ENCODE measurements at regions not wholly inside any gene's neighbourhood (a gene's known extent, or its start where the extent isn't known, plus 50 kb on each side); places are given as distances from the start of the nearest gene placed in this dataset.

DNA sequence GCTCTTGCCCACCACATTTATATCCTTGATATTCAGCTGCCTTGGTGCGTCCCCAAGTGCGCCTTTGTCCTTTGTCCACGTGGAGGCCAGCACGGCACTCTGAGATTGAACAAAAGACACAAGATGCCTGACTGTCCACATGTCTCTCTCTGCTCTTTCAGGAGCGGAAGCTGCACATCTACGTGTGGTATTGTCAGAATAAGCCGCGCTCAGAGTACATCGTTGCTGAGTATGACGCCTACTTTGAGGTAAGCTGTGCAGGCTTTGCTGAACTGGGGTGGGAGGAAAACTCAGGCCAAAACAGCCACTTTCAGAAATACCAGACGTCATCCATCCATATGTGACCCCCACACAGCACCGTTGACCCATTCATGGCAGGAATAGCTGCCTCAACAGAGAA lies 72.0 kb upstream of the UMPS start:
- H3K4me3 ChIP-seq (ENCODE audit: low read depth, low read length, poor library complexity, severe bottlenecking), result no peak overlapping the region
- H4K20me1 ChIP-seq (ENCODE audit: insufficient read depth, low read length), result no peaks in the 10 kb centered on the region
- H3K9me2 ChIP-seq (ENCODE audit: insufficient read depth, low read length), result no peaks in the 10 kb centered on the region
- POLR2A ChIA-PET, result no interaction called here
- no peak overlapping the region for H2AFZ ChIP-seq (ENCODE audit: low read length)
- BruUV-seq (replicated peaks), result no TSS peak
- intact Hi-C loops (cut with micrococcal nuclease; ENCODE audit: unreplicated experiment), result no loop called here
- no peaks in the 10 kb centered on the region for H3K36me3 ChIP-seq (ENCODE audit: insufficient read depth, low read length)
- H3K4me2 ChIP-seq (ENCODE audit: low read length), result no peak overlapping the region
- H3K79me2 ChIP-seq (ENCODE audit: insufficient read depth, low read depth, low read length), result no peaks in the 10 kb centered on the region
- CTCF ChIA-PET (ENCODE audit: unreplicated experiment), result no interaction called here
- H3K9me3 ChIP-seq (ENCODE audit: low read length), result no peaks in the 10 kb centered on the region
- DNase-seq (ENCODE audit: low spot score), result no peak
- TF ChIP-seq, protein P1, sequence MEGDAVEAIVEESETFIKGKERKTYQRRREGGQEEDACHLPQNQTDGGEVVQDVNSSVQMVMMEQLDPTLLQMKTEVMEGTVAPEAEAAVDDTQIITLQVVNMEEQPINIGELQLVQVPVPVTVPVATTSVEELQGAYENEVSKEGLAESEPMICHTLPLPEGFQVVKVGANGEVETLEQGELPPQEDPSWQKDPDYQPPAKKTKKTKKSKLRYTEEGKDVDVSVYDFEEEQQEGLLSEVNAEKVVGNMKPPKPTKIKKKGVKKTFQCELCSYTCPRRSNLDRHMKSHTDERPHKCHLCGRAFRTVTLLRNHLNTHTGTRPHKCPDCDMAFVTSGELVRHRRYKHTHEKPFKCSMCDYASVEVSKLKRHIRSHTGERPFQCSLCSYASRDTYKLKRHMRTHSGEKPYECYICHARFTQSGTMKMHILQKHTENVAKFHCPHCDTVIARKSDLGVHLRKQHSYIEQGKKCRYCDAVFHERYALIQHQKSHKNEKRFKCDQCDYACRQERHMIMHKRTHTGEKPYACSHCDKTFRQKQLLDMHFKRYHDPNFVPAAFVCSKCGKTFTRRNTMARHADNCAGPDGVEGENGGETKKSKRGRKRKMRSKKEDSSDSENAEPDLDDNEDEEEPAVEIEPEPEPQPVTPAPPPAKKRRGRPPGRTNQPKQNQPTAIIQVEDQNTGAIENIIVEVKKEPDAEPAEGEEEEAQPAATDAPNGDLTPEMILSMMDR (conservative IDR thresholded peaks at IDR 0.05; ENCODE audit: low read length), result no peak
- no peak for TF ChIP-seq EZH2phosphoT487 (IDR thresholded peaks at IDR 0.05; ENCODE audit: borderline replicate concordance, low read depth, low read length)
- H3K27ac ChIP-seq (ENCODE audit: low read depth, low read length, poor library complexity, severe bottlenecking), result no peak overlapping the region
- no peaks in the 10 kb centered on the region for H3K4me1 ChIP-seq (ENCODE audit: insufficient read depth, low read length, poor library complexity, severe bottlenecking)

- CTCF ChIA-PET (ENCODE audit: unreplicated experiment), result no interaction called here
- BruUV-seq (replicated peaks), result no TSS peak
- intact Hi-C loops (cut with micrococcal nuclease; ENCODE audit: unreplicated experiment), result no loop called here
Observed at GRCh38 chr3:124659175-124659574, 71.1 kb upstream of the UMPS start.

DNA sequence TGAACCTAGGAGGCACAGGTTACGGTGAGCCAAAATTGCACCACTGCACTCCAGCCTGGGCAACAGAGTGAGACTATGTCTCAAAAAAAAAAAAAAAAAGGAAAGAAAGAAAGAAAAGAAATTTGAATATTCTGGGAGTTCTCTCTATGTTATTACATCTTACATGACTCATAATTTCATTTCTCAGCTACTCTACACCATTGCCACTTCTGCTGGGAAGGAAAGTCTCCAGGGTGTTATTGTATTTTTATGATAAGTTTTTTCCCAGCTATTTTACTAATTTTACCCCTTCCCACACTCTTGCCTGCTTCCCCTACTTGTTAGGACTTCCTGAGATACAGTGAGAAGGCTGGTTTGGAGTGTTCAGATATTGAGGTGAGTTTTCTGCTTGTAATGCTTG lies 69.7 kb upstream of the UMPS start:
- intact Hi-C loops (cut with micrococcal nuclease; ENCODE audit: unreplicated experiment), result no loop called here
- H3K27ac ChIP-seq (ENCODE audit: low read depth, low read length, poor library complexity, severe bottlenecking), result no peak overlapping the region
- H3K4me3 ChIP-seq (ENCODE audit: low read depth, low read length, poor library complexity, severe bottlenecking), result no peak overlapping the region
- no peaks in the 10 kb centered on the region for H3K9me3 ChIP-seq (ENCODE audit: low read length)
- no peaks in the 10 kb centered on the region for H4K20me1 ChIP-seq (ENCODE audit: insufficient read depth, low read length)
- H2AFZ ChIP-seq (ENCODE audit: low read length), result no peak overlapping the region
- CTCF ChIA-PET (ENCODE audit: unreplicated experiment), result no interaction called here
- POLR2A ChIA-PET, result no interaction called here
- H3K9me2 ChIP-seq (ENCODE audit: insufficient read depth, low read length), result no peaks in the 10 kb centered on the region
- no peaks in the 10 kb centered on the region for H3K4me1 ChIP-seq (ENCODE audit: insufficient read depth, low read length, poor library complexity, severe bottlenecking)
- H3K79me2 ChIP-seq (ENCODE audit: insufficient read depth, low read depth, low read length), result no peaks in the 10 kb centered on the region
- no peak overlapping the region for H3K4me2 ChIP-seq (ENCODE audit: low read length)
- TF ChIP-seq, protein P1 (conservative IDR thresholded peaks at IDR 0.05; ENCODE audit: low read length), result no peak
- no peak for TF ChIP-seq EZH2phosphoT487 (IDR thresholded peaks at IDR 0.05; ENCODE audit: borderline replicate concordance, low read depth, low read length)
- BruUV-seq (replicated peaks), result no TSS peak
- no peaks in the 10 kb centered on the region for H3K36me3 ChIP-seq (ENCODE audit: insufficient read depth, low read length)
- DNase-seq (ENCODE audit: low spot score), result no peak

More at GRCh38 chr3:124659175-124659574, 71.1 kb upstream of the UMPS start:
- Histone ChIP-seq H3K4me3 (ENCODE audit: low read depth, low read length, poor library complexity, severe bottlenecking) (no peak overlapping the region), H3K27ac (ENCODE audit: low read depth, low read length, poor library complexity, severe bottlenecking) (no peak overlapping the region), H3K9me2 (ENCODE audit: insufficient read depth, low read length) (no peaks in the 10 kb centered on the region), H3K4me1 (ENCODE audit: insufficient read depth, low read length, poor library complexity, severe bottlenecking) (no peaks in the 10 kb centered on the region), H3K36me3 (ENCODE audit: insufficient read depth, low read length) (no peaks in the 10 kb centered on the region), H2AFZ (ENCODE audit: low read length) (no peak overlapping the region), H3K9me3 (ENCODE audit: low read length) (no peaks in the 10 kb centered on the region), H4K20me1 (ENCODE audit: insufficient read depth, low read length) (no peaks in the 10 kb centered on the region), H3K4me2 (ENCODE audit: low read length) (no peak overlapping the region), H3K79me2 (ENCODE audit: insufficient read depth, low read depth, low read length) (no peaks in the 10 kb centered on the region)
- no peak for TF ChIP-seq EZH2phosphoT487 (IDR thresholded peaks at IDR 0.05; ENCODE audit: borderline replicate concordance, low read depth, low read length)
- TF ChIP-seq, protein P1 (conservative IDR thresholded peaks at IDR 0.05; ENCODE audit: low read length), result no peak
- DNase-seq (ENCODE audit: low spot score), result no peak
- POLR2A ChIA-PET, result interaction anchor here (0.6 kb wide), 1 partner anchor 40 kb away, joined by 5 read pairs; no protein-coding TSS in a partner anchor

Measured in OCI-LY7 (cell line).